Gastrocnemius medialis (tissue), 4 donors: ENCODE measurements at regions not wholly inside any gene's neighbourhood (a gene's known extent, or its start where the extent isn't known, plus 50 kb on each side); places are given as distances from the start of the nearest gene placed in this dataset.

Experiments
- ATAC-seq, 2 donors: fragments of 150-250 bp; one replicate each; pipeline ENCODE4 v1.9.1; 2016
- DNase-seq, 2 donors: peaks; one replicate each; pipeline ENCODE4 v3.0.0-alpha.2; 2019
- H3K27ac ChIP-seq, 4 donors: fragments of 200-600 bp; sonication (generic); 1 replicate in 1 of 4; 2 replicates in 3 of 4; pipeline ENCODE4 v1.5.1; 2016 to 2018; ENCODE audit warnings: mild to moderate bottlenecking in 2 of 4, moderate library complexity in 1 of 4
- H3K27me3 ChIP-seq, 3 donors: fragments of 200-600 bp; sonication (generic) in 2 of 3; 1 replicate in 1 of 3; 2 replicates in 2 of 3; pipeline versions ENCODE4 v1.5.1 to v1.6.0; 2016 to 2019; ENCODE audit warnings: mild to moderate bottlenecking in 1 of 3, moderate library complexity in 1 of 3
- H3K36me3 ChIP-seq, 2 donors: fragments of 200-600 bp; sonication (generic) in 1 of 2; one replicate each; pipeline ENCODE4 v1.5.1; 2017 to 2018
- H3K4me1 ChIP-seq, 2 donors: fragments of 200-600 bp; sonication (generic) in 1 of 2; one replicate each; pipeline ENCODE4 v1.5.1; 2016 to 2017; ENCODE audit warnings: mild to moderate bottlenecking in 2 of 2
- H3K4me3 ChIP-seq, 4 donors: fragments of 200-600 bp; sonication (generic) in 3 of 4; 1 replicate in 1 of 4; 2 replicates in 3 of 4; pipeline ENCODE4 v1.5.1; 2016 to 2019; ENCODE audit warnings: mild to moderate bottlenecking in 2 of 4
- H3K9me3 ChIP-seq, 3 donors: fragments of 200-600 bp; sonication (generic) in 2 of 3; 1 replicate in 1 of 3; 2 replicates in 2 of 3; pipeline ENCODE4 v1.5.1; 2016 to 2019
- CTCF ChIP-seq, 5 experiments: fragments of 450-650 bp in 3 of 5; fragments of 200-600 bp in 2 of 5; sonication (generic) in 2 of 5; IDR thresholded peaks in 4 of 5; conservative IDR thresholded peaks in 1 of 5; 1 replicate in 4 of 5; 2 replicates in 1 of 5; pipeline ENCODE4 v1.5.1; 2016 to 2019; ENCODE audit warnings: antibody characterized with exemption in 5 of 5, mild to moderate bottlenecking in 3 of 5, moderate library complexity in 3 of 5
- POLR2A ChIP-seq, 2 donors: fragments of 450-650 bp; IDR thresholded peaks; one replicate each; pipeline ENCODE4 v1.6.1; 2017; ENCODE audit warnings: antibody characterized with exemption in 2 of 2, mild to moderate bottlenecking in 2 of 2, moderate library complexity in 2 of 2
- in situ Hi-C, 4 donors: fragments of 200-750 bp; cut with MboI; loops; one replicate each; pipeline versions ENCODE4 v1.15.0 to v1.8.0; 2017; ENCODE audit warnings: low sequenced_read_pairs in 4 of 4
- intact Hi-C: fragments of 100-400 bp; cut with DNase I; formaldehyde crosslinking; loops from one replicate; pipeline ENCODE4 v1.15.1; 2023; ENCODE audit warnings: low total_unique reads

- TF ChIP-seq POLR2A (IDR thresholded peaks at IDR 0.05), result no peak
- no peak for TF ChIP-seq CTCF (IDR thresholded peaks at IDR 0.05 in 4 of 5, conservative IDR thresholded peaks at IDR 0.05 in 1 of 5)
- no peak overlapping the region for H3K4me3 ChIP-seq
- peak overlapping the region in 1 of 4 donors; percentile 80 for H3K27ac ChIP-seq
- DNase-seq, result no peak
- intact Hi-C loops, result no loop called here
- H3K4me1 ChIP-seq, result peaks cover 27 to 43% of the 10 kb centered on the region in 2 donors
- no peaks in the 10 kb centered on the region for H3K9me3 ChIP-seq
- ATAC-seq, result no peak
- H3K36me3 ChIP-seq, result no peaks in the 10 kb centered on the region
- H3K27me3 ChIP-seq, result no peaks in the 10 kb centered on the region
- in situ Hi-C loops, result no loop called here
These were observed 180.4 kb upstream of the PHYHIPL start for GRCh38 chr10:58996063-58996462.

- no peaks in the 10 kb centered on the region for H3K36me3 ChIP-seq
- intact Hi-C loops, result no loop called here
- H3K27me3 ChIP-seq, result no peaks in the 10 kb centered on the region
- peaks cover 27 to 44% of the 10 kb centered on the region in 2 donors for H3K4me1 ChIP-seq
- no peak overlapping the region for H3K27ac ChIP-seq
- H3K9me3 ChIP-seq, result no peaks in the 10 kb centered on the region
- ATAC-seq (no peak), DNase-seq (no peak)
- in situ Hi-C loops, result no loop called here
- TF ChIP-seq CTCF (IDR thresholded peaks at IDR 0.05 in 4 of 5, conservative IDR thresholded peaks at IDR 0.05 in 1 of 5) (no peak), POLR2A (IDR thresholded peaks at IDR 0.05) (no peak)
- H3K4me3 ChIP-seq, result no peak overlapping the region
These were observed 179.6 kb upstream of the PHYHIPL start for GRCh38 chr10:58996866-58997265.

GRCh38 chr10:58998924-58999713, 177.3 kb upstream of the PHYHIPL start:
- H3K27me3 ChIP-seq, result no peaks in the 10 kb centered on the region
- intact Hi-C loops, result no loop called here
- no peaks in the 10 kb centered on the region for H3K9me3 ChIP-seq
- DNase-seq, result peak; percentile 78 to 81
- peak; percentile 95 to 97 for ATAC-seq
- H3K27ac ChIP-seq, result peak overlapping the region; percentile 13 to 80 (median 67)
- in situ Hi-C loops, result no loop called here
- TF ChIP-seq POLR2A (IDR thresholded peaks at IDR 0.05), result no peak
- TF ChIP-seq CTCF (IDR thresholded peaks at IDR 0.05 in 4 of 5, conservative IDR thresholded peaks at IDR 0.05 in 1 of 5), result no peak
- no peaks in the 10 kb centered on the region for H3K36me3 ChIP-seq
- H3K4me3 ChIP-seq, result peak overlapping the region in 2 of 4 donors; percentile 3 to 7
- H3K4me1 ChIP-seq, result peaks cover 15 to 27% of the 10 kb centered on the region in 2 donors

GRCh38 chr10:59000162-59000825, 176.1 kb upstream of the PHYHIPL start:
- in situ Hi-C loops (no loop called here), intact Hi-C loops (no loop called here)
- H3K9me3 ChIP-seq, result no peaks in the 10 kb centered on the region
- H3K36me3 ChIP-seq, result no peaks in the 10 kb centered on the region
- ATAC-seq (peak in 1 of 2 donors; percentile 12), DNase-seq (no peak)
- H3K4me1 ChIP-seq, result peaks cover 12 to 23% of the 10 kb centered on the region in 2 donors
- no peak overlapping the region for H3K4me3 ChIP-seq
- H3K27ac ChIP-seq, result peak overlapping the region in 3 of 4 donors; percentile 59 to 80 (median 75)
- TF ChIP-seq POLR2A (IDR thresholded peaks at IDR 0.05) (no peak), CTCF (IDR thresholded peaks at IDR 0.05 in 4 of 5, conservative IDR thresholded peaks at IDR 0.05 in 1 of 5) (no peak)
- no peaks in the 10 kb centered on the region for H3K27me3 ChIP-seq
